Stimulated activated CD8-positive, alpha-beta memory T cell treated with anti-CD3 and anti-CD28 coated beads, Interleukin-12 subunit alpha, Interleukin-12 subunit beta, amount 100 ng/mL, for 24 hours (primary cell): ENCODE measurements at regions not wholly inside any gene's neighbourhood (a gene's known extent, or its start where the extent isn't known, plus 50 kb on each side); places are given as distances from the start of the nearest gene placed in this dataset.
"Not testable (repeated sequence)": the region's sequence is repeated elsewhere in the genome, so short reads cannot be mapped to it uniquely, and the experiment has no call there.

ENCODE experiments used
- DNase-seq: peaks from one replicate; pipeline ENCODE4 v3.0.0-alpha.2; 2020; ENCODE audit errors: extremely low read depth

DNA sequence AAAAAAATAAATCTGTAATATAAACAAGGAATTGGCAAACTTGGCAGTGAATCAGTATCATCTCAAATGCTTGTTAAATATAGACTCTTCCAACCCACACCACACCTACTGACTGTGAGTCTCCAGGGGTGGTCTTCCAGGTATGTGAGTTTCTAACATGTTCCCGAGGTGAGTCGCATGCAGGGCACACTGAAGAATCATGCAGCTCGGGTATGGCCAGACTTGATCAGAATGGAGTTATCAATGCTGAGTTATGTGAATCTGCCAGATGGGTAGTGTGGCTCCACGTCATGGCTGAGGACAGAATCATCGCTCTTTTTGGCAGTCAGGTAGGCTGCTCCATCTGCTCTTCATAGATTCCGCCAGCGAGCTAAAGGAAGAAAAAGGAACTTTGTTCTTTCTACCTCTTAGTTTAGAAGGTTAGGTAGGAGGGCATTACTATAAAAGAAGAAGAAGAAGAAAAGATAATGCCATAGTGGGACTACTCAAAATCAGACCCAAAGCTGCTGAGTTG is 1279.7 kb upstream of the ZEB2 start:
- no peak for DNase-seq

DNA sequence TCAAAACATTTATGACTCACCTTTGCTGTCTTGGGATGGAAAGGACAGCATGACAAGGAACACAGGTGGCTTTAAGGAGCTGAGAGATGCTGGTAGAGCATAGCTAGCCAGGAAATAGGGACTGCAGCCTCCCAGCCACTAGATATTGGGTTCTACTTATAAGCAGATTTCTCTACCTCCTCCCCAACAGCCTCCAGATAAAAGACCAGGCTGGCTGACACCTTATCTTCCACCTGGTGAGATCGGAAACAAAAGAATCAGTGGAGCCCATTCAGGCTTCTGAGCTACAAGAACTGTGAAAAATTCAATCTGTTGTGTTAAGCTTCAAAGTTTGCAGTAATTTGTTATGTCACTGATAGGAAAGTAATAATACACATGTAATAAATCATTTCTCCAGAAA is 1278.5 kb upstream of the ZEB2 start:
- no peak for DNase-seq

DNA sequence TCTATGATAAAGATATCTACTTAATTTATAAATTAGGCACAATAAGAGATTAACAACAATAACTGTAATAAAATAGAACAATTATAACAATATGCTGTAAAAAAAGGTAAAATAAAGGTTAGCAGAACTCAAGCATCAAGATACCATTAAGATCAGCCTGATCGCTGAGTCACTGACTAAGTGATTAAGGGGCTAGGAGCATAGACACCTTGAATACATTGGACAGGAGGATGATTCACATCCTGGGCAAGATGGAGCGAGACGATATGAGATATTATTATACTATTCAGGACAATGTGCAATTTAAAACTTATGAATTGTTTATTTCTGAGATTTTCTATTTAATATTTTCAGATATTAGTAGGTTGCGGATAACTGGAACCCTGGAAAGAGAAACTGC is 1277.8 kb upstream of the ZEB2 start:
- DNase-seq = no peak

DNA sequence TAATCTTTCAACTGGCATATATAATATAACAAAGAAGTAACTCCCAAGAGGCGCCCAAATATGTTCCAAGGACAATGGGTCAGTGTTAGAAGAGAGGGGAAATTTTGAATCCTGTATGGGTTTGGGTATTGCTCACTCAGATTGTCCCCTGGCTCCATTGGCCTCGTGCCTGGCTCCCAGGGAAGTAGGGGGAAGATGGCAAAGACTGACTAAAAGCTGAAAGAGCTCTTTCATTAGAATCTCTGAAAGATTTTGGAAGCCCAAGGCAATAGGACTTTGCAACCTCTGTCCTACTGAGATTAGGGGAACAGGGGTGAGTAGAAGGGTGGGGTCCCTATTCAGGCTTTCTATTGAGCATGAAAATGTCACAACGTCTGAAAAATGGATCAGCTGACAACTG is 1272.8 kb upstream of the ZEB2 start:
- no peak for DNase-seq

DNA sequence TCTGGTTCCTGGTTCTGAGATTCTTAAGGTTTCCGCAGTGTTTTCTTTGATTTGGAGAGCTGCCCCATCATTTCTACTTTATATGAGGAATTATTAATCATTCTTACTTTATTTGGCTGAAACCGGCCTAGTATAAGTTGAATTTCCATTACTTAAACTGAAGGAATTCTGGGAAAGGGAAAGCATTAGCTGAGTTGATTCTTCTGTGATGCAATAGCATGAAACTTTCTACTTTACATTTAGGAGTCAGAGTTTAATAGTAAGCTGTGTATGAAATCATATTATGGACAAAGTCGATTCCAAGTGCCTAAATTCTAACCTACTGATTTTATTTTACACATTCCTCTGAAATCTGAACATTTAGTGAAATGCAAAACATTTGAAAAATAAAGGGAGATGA is 1269.7 kb upstream of the ZEB2 start:
- no peak for DNase-seq

DNA sequence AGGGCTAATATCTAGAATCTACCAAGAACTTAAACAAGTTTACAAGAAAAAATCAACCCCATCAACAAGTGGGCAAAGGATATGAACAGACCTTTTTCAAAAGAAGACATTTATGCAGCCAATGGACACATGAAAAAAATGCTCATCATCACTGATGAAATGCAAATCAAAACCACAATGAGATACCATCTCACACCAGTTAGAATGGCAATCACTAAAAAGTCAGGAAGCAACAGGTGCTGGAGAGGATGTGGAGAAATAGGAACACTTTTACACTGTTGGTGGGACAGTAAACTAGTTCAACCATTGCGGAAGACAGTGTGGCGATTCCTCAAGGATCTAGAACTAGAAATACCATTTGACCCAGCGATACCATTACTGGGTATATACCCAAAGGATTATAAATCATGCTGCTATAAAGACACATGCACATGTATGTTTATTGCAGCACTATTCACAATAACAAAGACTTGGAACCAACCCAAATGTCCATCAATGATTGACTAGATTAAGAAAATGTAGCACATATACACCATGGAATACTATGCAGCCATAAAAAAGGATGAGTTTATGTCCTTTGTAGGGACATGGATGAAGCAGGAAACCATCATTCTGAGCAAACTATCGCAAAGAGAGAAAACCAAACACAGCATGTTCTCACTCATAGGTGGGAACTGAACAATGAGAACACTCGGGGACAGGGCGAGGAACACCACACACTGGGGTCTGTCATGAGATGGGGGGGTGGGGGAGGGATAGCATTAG is 1267.9 kb upstream of the ZEB2 start:
- not testable (repeated sequence) for DNase-seq

DNA sequence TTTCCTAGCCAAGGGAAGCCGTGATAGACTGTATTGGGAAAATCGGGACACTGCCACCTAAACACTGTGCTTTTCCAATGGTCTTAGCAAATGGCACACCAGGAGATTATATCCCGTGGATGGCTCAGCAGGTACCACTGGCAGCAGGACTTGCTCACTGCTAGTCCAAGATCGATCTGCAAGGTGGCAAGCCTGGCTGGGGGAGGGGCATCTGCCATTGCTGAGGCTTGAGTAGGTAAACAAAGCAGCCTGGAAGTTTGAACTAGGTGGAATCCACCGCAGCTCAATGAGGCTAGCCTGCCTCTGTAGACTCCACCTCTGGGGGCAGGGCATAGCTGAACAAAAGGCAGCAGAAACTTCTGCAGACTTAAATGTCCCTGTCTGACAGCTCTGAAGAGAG is 1262.7 kb upstream of the ZEB2 start:
- not testable (repeated sequence) for DNase-seq

DNA sequence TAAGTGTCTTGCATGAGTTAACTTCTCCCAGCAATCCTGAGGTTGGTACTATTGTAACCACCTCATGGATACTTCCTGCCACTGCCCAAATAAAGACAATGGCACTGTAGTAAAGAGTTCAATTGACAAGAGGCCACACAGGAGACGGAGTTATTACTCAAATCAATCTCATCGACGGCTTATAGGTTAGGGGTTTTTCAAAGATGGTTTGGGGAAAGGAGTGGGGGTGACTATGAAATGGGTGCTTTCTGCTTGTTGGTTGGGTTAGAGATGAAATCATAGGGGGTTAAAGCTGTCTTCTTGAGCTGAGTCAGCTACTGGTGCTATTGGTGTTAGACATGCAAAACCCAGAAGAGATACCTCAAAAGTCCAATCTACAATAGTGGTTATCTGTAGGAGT is 1258.0 kb upstream of the ZEB2 start:
- no peak for DNase-seq

DNA sequence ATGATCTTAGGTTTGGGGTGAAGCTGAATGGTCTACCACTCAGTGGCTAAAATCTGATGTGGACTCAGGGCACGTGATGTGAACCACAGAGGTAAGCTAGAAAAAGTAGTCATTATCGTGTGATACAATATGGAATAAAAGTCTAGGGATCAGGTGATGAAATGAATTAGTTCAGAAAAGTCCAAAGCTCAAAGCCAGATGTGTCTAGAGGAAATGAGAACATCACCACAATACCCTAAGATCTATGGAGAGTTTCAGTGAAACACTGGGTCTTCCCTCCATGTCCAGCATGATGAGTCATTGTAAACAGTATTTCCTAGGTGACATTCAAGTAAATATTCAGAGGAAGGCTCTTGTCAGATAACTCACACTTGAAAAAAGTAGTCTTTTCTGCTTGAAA is 1257.4 kb upstream of the ZEB2 start:
- no peak for DNase-seq

DNA sequence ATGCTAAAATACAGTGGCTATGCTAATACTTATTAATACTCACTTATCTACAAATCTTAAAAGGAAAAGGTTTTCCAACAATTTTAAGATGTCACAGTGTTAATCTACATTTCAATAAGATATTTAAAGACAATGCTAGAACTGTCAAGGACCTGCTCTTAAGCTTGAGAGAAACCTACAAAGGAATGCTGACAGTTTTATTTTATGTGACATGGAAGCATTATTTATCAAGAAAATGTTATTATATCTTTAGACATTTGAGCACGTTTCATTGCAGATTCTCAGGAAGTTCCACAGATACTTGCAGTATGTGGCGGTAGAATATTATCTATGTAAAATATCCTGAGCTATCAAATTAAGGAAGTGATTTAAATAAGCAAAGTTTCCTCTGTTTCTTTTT is 1255.7 kb upstream of the ZEB2 start:
- no peak for DNase-seq

DNA sequence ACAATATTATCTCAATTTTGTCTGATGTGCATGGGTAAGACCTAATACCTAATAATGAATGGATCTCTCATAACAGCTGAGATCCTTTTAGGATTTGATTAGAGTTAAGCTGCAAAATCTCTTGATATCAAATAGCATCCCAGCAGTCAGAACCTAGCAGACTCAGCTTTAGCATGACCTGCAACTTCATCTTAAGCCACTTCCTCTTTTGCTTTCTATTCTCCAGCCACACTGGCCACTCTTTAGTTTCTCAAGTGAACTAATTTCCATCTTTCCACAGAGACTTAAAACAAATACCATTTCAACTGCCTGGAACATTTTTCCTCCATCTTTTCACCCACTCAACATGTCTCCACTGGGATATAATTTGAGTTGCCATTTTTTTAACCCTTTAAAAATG is 1251.6 kb upstream of the ZEB2 start:
- DNase-seq = no peak

DNA sequence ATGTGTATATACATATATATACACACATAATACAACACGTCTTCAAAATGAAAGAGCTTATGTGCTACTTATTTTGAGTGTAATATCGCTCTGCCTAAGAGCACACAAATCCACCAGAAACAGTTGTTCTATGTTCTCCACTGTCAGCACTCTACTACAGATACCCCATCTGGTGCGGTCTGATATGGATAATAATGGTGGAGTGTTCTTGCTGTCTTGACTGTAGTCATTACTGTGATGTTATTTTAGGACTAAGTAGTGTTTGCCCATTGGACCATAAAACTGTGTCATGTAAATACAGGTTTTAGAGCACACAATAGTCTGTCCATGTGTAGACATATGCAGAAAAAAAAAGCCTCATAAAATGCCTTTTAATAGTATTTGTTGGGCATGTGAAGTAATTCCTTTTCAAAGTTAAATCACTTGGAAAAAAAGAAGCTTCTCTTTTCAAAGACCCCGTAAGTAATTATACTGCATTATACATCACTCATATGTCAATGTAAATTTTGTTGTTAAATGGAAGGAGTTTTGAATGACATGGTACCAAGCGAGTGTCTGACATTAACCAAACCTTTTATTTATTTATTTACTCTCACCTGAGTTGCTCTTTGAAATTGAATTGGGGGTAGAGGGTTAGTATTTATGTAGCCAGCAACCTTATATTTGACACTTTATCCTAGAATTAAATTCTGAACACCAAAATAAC is 1249.2 kb upstream of the ZEB2 start:
- no peak for DNase-seq

DNA sequence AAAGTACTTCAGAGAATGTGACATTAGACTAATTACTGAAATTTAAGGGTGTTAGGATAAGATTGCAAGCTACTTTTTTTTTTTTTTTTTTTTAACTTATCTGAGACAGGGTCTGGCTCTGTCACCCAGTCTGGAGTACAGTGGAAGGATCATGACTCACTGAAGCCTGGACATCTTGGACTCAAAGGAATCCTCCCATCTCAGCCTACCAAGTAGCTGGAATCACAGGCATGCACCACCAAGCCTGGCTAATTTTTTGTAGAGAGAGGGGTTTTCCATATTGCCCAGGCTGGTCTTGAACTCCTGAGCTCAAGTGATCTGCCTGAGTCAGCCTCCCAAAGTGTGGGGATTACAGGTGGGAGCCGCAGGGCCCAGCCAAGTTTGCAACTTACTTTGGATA is 1246.0 kb upstream of the ZEB2 start:
- no peak for DNase-seq

DNA sequence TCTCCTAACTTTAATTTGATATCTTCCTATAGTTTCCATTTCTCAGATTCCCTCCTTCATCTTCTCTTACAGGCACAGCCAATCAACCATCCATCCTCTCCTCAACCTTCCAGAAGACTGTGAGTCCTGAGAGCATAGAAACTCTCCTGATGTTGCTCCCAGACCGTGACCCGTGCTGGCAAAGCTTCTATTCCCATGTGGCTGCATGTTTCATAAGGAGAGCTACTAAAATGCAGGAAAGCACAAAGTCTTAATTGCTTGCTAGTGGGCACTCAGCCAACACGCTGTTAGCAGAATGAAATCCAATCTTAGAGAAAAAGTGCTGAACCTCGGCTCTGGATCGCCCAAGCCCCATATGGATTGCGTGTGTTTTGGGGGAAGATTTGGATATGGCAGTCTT is 1244.7 kb upstream of the ZEB2 start:
- DNase-seq = no peak

DNA sequence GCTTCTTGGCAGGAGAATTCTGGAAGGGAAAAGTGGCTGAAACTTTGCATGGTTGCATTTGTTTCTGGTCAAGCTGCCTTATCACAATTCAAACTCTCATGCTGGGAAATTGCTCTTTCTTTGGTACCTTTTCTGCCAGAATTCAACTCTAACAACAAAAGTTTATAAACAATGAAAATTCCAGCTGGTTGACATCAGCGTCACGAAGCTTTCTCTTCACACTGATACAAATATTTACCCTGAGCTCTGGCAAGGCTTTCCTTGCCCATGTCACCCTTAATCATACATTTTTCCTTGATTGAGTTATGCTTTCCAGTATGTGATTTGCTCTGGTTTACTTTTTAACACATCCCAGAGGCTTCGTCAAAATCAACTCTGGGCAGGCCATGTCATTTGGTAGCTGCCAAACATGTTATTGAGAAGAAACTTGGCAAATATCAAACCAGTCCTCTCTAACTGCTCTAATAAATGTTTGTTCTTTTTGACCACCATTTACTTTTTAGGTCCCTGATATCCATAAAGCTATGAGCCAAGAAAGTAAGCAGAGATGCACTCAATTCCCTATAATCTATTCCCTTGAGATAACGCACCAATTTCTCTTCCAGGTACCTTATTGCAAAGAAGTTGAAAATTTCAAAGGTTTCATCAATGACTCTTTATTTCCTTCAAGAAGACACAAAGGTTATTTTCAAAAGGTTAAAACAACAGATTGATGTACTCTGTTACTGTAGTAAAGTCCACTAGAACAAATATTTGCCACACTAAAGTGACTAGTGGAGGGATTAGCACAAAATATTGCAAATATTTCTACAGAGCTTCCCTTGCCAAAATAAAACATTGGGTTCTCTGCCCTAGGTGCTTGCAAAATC is 1241.1 kb upstream of the ZEB2 start:
- no peak for DNase-seq

DNA sequence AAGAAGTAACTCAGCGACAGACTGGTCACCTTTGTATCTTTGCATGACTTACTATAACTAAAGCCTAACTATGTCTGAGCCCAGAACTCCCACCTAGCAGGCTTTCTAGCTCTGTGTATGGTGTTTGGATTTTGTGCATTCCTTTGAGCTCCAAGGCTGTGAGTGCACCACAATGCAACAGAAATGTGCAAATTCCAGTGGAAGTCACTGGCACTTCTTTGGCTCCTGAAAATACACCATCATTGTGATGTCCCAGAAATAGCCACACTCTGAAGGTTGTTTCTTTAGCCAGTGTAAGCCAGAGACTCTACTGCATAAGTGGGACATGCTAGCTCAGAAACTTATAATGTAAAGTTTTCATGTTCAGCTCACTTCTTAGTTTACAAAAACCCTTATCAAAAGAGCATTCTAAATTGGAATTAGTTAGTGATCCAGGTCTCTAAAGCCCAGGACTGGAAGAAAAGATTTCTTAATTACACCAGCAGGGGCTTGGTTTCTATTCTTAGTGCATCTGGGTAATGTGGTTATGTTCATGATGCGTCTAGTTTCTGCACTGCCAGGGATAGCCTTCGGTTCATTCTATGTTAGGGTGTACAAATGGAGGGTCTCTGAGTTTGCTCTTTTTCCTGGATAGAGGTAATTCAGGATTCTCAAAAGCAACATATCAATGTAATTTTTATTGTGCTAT is 1239.5 kb upstream of the ZEB2 start:
- no peak for DNase-seq

DNA sequence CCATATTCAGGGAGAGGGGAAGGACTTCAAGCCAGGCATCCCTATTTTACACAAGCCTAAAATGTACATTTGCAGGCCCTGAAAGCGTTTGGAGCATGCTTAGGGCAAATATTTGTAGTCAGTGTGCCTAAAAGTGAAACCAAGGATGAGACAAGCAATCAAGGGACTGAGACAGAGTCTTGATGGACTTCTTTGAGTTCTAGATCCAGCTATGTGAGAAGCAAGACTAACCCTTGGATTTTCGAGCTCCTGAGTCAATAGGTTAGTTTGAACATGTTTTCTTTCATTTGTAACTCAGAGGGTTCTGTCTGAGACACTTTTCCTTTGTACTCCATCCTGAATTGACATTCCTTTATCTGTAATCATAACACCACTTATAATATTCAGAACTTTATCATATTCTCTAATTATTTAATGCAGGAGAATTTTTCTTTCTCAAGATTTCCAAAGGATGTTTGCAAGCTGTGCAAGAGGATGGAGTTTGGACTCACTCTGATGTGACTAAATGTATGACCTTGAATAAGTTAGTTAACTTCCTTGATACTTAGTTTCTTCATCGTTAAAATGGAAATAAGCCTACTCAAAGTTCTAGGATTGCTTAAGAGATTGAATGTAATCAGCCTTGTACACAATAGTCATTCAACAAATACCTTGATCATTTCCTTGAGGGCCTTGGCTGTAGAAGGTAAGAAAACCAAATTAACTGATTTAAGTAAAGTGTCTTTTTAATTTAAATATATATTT is 1237.8 kb upstream of the ZEB2 start:
- DNase-seq = no peak

DNA sequence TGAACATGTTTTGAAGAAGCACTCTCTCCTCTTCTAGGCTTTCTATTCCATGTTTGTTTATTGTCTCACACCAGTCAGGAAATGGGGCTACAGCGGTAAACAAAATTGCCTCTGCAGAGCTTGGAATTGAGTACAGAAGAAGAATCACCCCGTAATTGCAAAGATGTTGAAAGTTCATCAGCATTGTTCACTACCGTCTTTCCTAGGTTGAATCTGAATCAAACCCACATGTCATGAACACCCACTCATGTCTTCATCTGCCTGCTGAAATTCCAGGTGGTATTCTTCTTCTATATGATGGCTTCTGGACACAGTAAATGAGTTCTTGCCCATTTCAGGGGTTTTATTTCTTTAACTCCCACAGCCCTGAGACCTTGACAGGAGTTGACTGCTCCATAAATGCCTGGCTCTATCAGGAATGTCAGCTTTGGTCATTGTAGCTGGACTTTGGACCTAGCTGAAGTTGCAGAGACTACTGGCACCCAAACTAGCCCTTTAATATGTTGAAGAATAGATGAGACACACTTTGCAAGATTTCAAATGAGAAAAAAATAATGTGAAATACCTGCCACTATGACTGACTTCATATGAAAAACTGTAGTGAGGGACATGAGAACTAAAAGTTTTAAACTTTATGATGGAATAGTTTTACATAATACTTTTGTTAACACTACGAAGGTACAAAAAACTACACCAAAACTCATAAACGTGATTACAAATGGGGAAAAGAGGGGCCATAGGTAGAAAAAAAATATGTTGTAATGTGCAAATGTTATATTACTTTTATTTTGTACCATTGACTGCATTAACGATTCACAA is 1235.3 kb upstream of the ZEB2 start:
- no peak for DNase-seq

DNA sequence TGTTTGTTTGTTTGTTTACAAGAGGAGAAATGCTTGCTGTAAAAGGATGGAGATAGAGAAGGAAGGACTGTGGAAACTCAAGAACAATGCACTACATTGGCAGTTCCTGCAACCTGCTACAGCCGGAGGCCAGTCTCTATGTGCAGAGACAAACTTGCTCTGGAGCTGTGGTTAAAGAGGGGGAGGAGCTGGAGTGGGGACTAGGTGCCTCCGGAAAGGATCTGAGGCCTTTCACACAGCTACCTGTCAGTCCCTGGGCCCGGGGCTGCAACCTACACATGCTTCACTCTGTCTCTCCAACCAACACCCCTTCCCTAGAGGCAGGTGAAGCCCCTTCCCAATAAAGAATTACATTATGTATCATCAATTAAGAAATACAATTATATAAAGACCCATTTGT is 1234.0 kb upstream of the ZEB2 start:
- no peak for DNase-seq

DNA sequence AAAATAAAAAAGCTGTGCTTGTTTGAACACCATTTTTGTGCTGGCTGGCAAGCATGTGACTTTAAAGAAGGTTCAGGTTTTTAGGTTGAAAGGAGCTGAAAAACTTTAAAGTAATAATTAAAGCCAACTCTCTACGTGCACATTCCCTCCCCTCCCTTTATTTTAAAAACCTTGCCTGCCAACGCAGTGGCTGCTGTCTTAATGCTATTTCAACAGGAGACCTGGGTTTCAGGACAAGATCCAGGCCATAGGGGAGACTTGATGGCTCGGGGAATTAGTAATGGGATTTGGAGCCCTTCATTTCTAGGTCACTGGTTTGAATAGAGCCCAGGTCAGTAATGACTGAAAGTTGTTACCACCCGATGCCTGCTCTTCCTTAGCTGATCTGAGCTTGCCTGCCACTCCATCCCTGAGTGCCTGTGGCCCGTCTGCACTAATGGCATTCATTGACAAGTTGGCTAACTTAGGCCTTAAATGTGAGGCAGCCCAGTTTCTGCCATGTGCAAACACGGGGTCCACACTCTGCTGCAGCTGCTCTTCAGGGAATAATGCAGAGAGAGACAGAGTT is 1233.2 kb upstream of the ZEB2 start:
- no peak for DNase-seq
